ENCODE measurements at regions not wholly inside any gene's neighbourhood (a gene's known extent, or its start where the extent isn't known, plus 50 kb on each side); places are given as distances from the start of the nearest gene placed in this dataset.

GRCh38 chr15:24848050-24848449, 106.7 kb upstream of the SNRPN start:
- no peak for DNase-seq (ENCODE audit: low read depth in 1 of 2, low spot score in 2 of 2)
- no peaks in the 10 kb centered on the region for H3K79me2 ChIP-seq (ENCODE audit: control insufficient read depth in 1 of 2, insufficient read depth in 2 of 2, low read length in 2 of 2)
- no peak for FAIRE-seq
- H2BK12ac ChIP-seq (ENCODE audit: low read depth, low read length), result no peak overlapping the region
- peak overlapping the region; percentile 13 for H4K5ac ChIP-seq (ENCODE audit: insufficient read length, low read depth, low read length)
- peak overlapping the region in 1 of 2 experiments; percentile 56; a peak in 3 of 4 replicates for H3K4me2 ChIP-seq (ENCODE audit: insufficient read depth in 1 of 2, low read depth in 2 of 2, low read length in 2 of 2)
- no peak overlapping the region for H2BK120ac ChIP-seq (replicated peaks; ENCODE audit: low read depth, low read length)
- H3K4me1 ChIP-seq (replicated peaks in 1 of 4; ENCODE audit: control insufficient read depth in 3 of 4, insufficient read depth in 4 of 4, low read length in 3 of 4), result peaks cover 0 to 7% (median 0%) of the 10 kb centered on the region in 4 experiments; a peak in 1 of 7 replicates
- no peak overlapping the region for H3K27ac ChIP-seq (ENCODE audit: low read depth, low read length)
- ChIA-PET CTCF (ENCODE audit: partially characterized antibody) (no interaction called here), POLR2A (ENCODE audit: partially characterized antibody) (interaction anchor here (1.1 to 1.9 kb wide), 2 partner anchors 51 to 108 kb away, joined by 5 read pairs; no protein-coding TSS in a partner anchor)
- no peak overlapping the region for H2BK20ac ChIP-seq (ENCODE audit: low read length)
- no peak overlapping the region for H3K9ac ChIP-seq (replicated peaks in 1 of 4; ENCODE audit: extremely low read depth in 1 of 4, low read depth in 3 of 4, low read length in 3 of 4)
- H3K14ac ChIP-seq (ENCODE audit: insufficient read length), result no peak overlapping the region
- no peak overlapping the region for H2AFZ ChIP-seq (ENCODE audit: low read length)
- no peaks in the 10 kb centered on the region for H3K27me3 ChIP-seq (replicated peaks in 1 of 4; ENCODE audit: control insufficient read depth in 3 of 4, extremely low read depth in 1 of 4, insufficient read depth in 3 of 4, low read length in 3 of 4)
- no peaks in the 10 kb centered on the region for H3K36me3 ChIP-seq (ENCODE audit: control insufficient read depth in 2 of 4, insufficient read depth in 4 of 4, low read length in 3 of 4)
- H4K8ac ChIP-seq (ENCODE audit: extremely low read depth, insufficient read depth, low read length), result no peak overlapping the region
- no peaks in the 10 kb centered on the region for H4K20me1 ChIP-seq (replicated peaks in 1 of 2; ENCODE audit: control insufficient read depth in 1 of 2, insufficient read depth in 2 of 2, low read length in 2 of 2)
- H3K9me3 ChIP-seq (ENCODE audit: insufficient read depth in 2 of 2, low read depth in 1 of 2, low read length in 1 of 2), result peaks cover 0 to 7% of the 10 kb centered on the region in 2 experiments; a peak in 2 of 4 replicates
- WGBS, 2 experiments (ENCODE audit: extremely low coverage in 1 of 2, insufficient coverage in 1 of 2, insufficient read length in 1 of 2, insufficient replicate concordance in 2 of 2, low coverage in 1 of 2, low lambda C conversion rate in 2 of 2, missing lambda C conversion rate in 1 of 2), result 53% methylated on average over 14 of the region's 39 CpGs; no CpG with 5 or more reads in 1 of the 2 experiments
- no peak overlapping the region for H2BK5ac ChIP-seq (ENCODE audit: low read depth, low read length)
- 0 out of 2 replicates have a peak overlapping the region, but pooled peaks have one; percentile 4 for H2AK5ac ChIP-seq (ENCODE audit: low read depth, low read length)
- H3K79me1 ChIP-seq (ENCODE audit: low read depth, low read length), result no peaks in the 10 kb centered on the region
- H3K23ac ChIP-seq (ENCODE audit: insufficient read length), result no peak overlapping the region
- H3K23me2 ChIP-seq (ENCODE audit: low read depth, low read length), result no peaks in the 10 kb centered on the region; the same call in 1 of the 2 replicates
- TF ChIP-seq ATF3 (IDR thresholded peaks at IDR 0.05; ENCODE audit: insufficient read depth, low read depth, low read length), result no peak
- peak; percentile 52; the same call in 1 of the 2 replicates for TF ChIP-seq TAF1 (IDR thresholded peaks at IDR 0.05; ENCODE audit: low read depth, low read length)
- peak overlapping the region; percentile 48 for H4K91ac ChIP-seq (replicated peaks; ENCODE audit: insufficient read length, low read length)
- H2BK15ac ChIP-seq (ENCODE audit: low read length), result no peak overlapping the region
- no peak overlapping the region for H3K4ac ChIP-seq (replicated peaks; ENCODE audit: insufficient read length, low read depth, low read length)
- peak overlapping the region; percentile 12 for H3K56ac ChIP-seq (replicated peaks; ENCODE audit: insufficient read length, low read depth, low read length)
- H3K4me3 ChIP-seq (ENCODE audit: extremely low read depth in 1 of 4, insufficient read depth in 2 of 4, low read depth in 3 of 4, low read length in 4 of 4), result peak overlapping the region; percentile 7 to 54 (median 25); a peak in 5 of 8 replicates
- H3K18ac ChIP-seq (ENCODE audit: extremely low read depth, low read length), result peak overlapping the region; percentile 24; the same call in 1 of the 2 replicates
